WTC11 (cell line): ENCODE measurements at regions not wholly inside any gene's neighbourhood (a gene's known extent, or its start where the extent isn't known, plus 50 kb on each side); places are given as distances from the start of the nearest gene placed in this dataset.

Source experiments
- ATF1 ChIP-seq: sonication (generic); formaldehyde crosslinking; IDR thresholded peaks from 2 replicates; pipeline ENCODE4 v1.8.1; 2023; ENCODE audit warnings: mild to moderate bottlenecking, moderate library complexity, missing genetic modification reagents
- ATF3 ChIP-seq: sonication (generic); formaldehyde crosslinking; conservative IDR thresholded peaks from 2 replicates; pipeline ENCODE4 v1.8.1; 2022; ENCODE audit warnings: mild to moderate bottlenecking, missing genetic modification reagents
- CTCF ChIP-seq: fragments of 200-600 bp; IDR thresholded peaks from 2 replicates; pipeline ENCODE4 v1.8.0; 2022; ENCODE audit warnings: antibody characterized with exemption
- JUN ChIP-seq: sonication (generic); formaldehyde crosslinking; IDR thresholded peaks from 2 replicates; pipeline ENCODE4 v1.8.0; 2023; ENCODE audit warnings: mild to moderate bottlenecking, missing genetic modification reagents
- KAT7 ChIP-seq: sonication (generic); formaldehyde crosslinking; IDR thresholded peaks from 2 replicates; pipeline ENCODE4 v1.8.1; 2023; ENCODE audit warnings: missing genetic modification reagents, mild to moderate bottlenecking, borderline replicate concordance
- NFATC4 ChIP-seq: fragments of 250-450 bp; sonication (Bioruptor Pico); IDR thresholded peaks from 2 replicates; pipeline ENCODE4 v1.9.0; 2021; ENCODE audit warnings: mild to moderate bottlenecking
- NR2C2 ChIP-seq: sonication (generic); formaldehyde crosslinking; IDR thresholded peaks from 2 replicates; pipeline ENCODE4 v1.8.0; 2022; ENCODE audit warnings: mild to moderate bottlenecking, missing genetic modification reagents
- TEAD4 ChIP-seq: sonication (generic); formaldehyde crosslinking; IDR thresholded peaks from 2 replicates; pipeline ENCODE4 v1.8.0; 2022; ENCODE audit warnings: mild to moderate bottlenecking, missing genetic modification reagents
- ZNF416 ChIP-seq: fragments of 250-450 bp; sonication (Bioruptor Pico); IDR thresholded peaks from 2 replicates; pipeline ENCODE4 v1.9.0; 2021; ENCODE audit warnings: mild to moderate bottlenecking, inconsistent platforms

- TF ChIP-seq TEAD4 (no peak), CTCF (no peak), KAT7 (CRISPR knock-in tag) (no peak), ATF3 (CRISPR knock-in tag) (no peak), NFATC4 (CRISPR knock-in tag) (no peak), ZNF416 (CRISPR knock-in tag) (no peak), JUN (no peak), ATF1 (no peak), NR2C2 (CRISPR knock-in tag) (no peak)
Observed at GRCh38 chr2:18437909-18438308, 122.5 kb downstream of the RDH14 start.
